Pons (tissue), 1 donor: ENCODE measurements at regions not wholly inside any gene's neighbourhood (a gene's known extent, or its start where the extent isn't known, plus 50 kb on each side); places are given as distances from the start of the nearest gene placed in this dataset.
A peak's percentile ranks its signal among the peaks of the same experiment; 100 is the strongest.
"Not testable (repeated sequence)": the region's sequence is repeated elsewhere in the genome, so short reads cannot be mapped to it uniquely, and the experiment has no call there.

Source experiments
- DNase-seq: peaks from one replicate; pipeline ENCODE4 v3.0.0-alpha.2; 2016; ENCODE audit warnings: low spot score

- no peak for DNase-seq
These were observed 638.5 kb upstream of the CAMK1G start for GRCh38 chr1:208944981-208945451.

GRCh38 chr1:208950206-208950605 lies 633.3 kb upstream of the CAMK1G start:
- no peak for DNase-seq

GRCh38 chr1:208951026-208951525 lies 632.4 kb upstream of the CAMK1G start:
- DNase-seq, result no peak

GRCh38 chr1:208951908-208952307 lies 631.6 kb upstream of the CAMK1G start:
- DNase-seq, result no peak

- DNase-seq, result no peak
These were observed 620.6 kb upstream of the CAMK1G start for GRCh38 chr1:208962867-208963266.

GRCh38 chr1:208965351-208965750 lies 618.2 kb upstream of the CAMK1G start:
- DNase-seq, result no peak

- no peak for DNase-seq
These were observed 616.2 kb upstream of the CAMK1G start for GRCh38 chr1:208967334-208967733.

GRCh38 chr1:208974717-208975116 lies 608.8 kb upstream of the CAMK1G start:
- DNase-seq, result no peak

- DNase-seq, result no peak
These were observed 608.1 kb upstream of the CAMK1G start for GRCh38 chr1:208975456-208975855.

GRCh38 chr1:208977012-208977411 lies 606.5 kb upstream of the CAMK1G start:
- no peak for DNase-seq

GRCh38 chr1:208977638-208978256 lies 605.8 kb upstream of the CAMK1G start:
- DNase-seq, result no peak

- DNase-seq, result no peak
These were observed 603.7 kb upstream of the CAMK1G start for GRCh38 chr1:208979776-208980175.

GRCh38 chr1:208980605-208981004 lies 602.9 kb upstream of the CAMK1G start:
- DNase-seq, result no peak

- DNase-seq, result peak; percentile 7
These were observed 598.3 kb upstream of the CAMK1G start for GRCh38 chr1:208985231-208985630.

- DNase-seq, result peak; percentile 32
These were observed 594.7 kb upstream of the CAMK1G start for GRCh38 chr1:208988811-208989222.

GRCh38 chr1:208990456-208990855 lies 593.1 kb upstream of the CAMK1G start:
- DNase-seq, result no peak

GRCh38 chr1:208997053-208997452 lies 586.5 kb upstream of the CAMK1G start:
- DNase-seq, result not testable (repeated sequence)

- DNase-seq, result no peak
These were observed 585.7 kb upstream of the CAMK1G start for GRCh38 chr1:208997726-208998312.

GRCh38 chr1:209008586-209008985 lies 574.9 kb upstream of the CAMK1G start:
- DNase-seq, result no peak

GRCh38 chr1:209010475-209011230 lies 572.9 kb upstream of the CAMK1G start:
- no peak for DNase-seq

- DNase-seq, result no peak
These were observed 570.9 kb upstream of the CAMK1G start for GRCh38 chr1:209012443-209013196.

GRCh38 chr1:209015092-209015491 lies 568.4 kb upstream of the CAMK1G start:
- DNase-seq, result no peak
